HG03439 (cell line): ENCODE measurements at regions not wholly inside any gene's neighbourhood (a gene's known extent, or its start where the extent isn't known, plus 50 kb on each side); places are given as distances from the start of the nearest gene placed in this dataset.
"Not testable (repeated sequence)": the region's sequence is repeated elsewhere in the genome, so short reads cannot be mapped to it uniquely, and the experiment has no call there.

Source experiments
- ATAC-seq: cut with Tn5 transposase; IDR thresholded peaks from one replicate; pipeline ENCODE4 v1.9.1; 2021; ENCODE audit warnings: mild to moderate bottlenecking, moderate library complexity; ENCODE audit not compliant: unreplicated experiment

- no peak for ATAC-seq
Measured at GRCh38 chr16:65828296-65828695, 538.2 kb upstream of the CDH5 start.

- ATAC-seq = no peak
Measured at GRCh38 chr16:65827231-65827630, 539.3 kb upstream of the CDH5 start.

GRCh38 chr16:65825191-65825856 is 541.2 kb upstream of the CDH5 start:
- no peak for ATAC-seq

GRCh38 chr16:65822148-65822547 is 544.3 kb upstream of the CDH5 start:
- no peak for ATAC-seq

GRCh38 chr16:65819136-65819898 is 547.2 kb upstream of the CDH5 start:
- ATAC-seq = no peak

- ATAC-seq = no peak
Measured at GRCh38 chr16:65817799-65818198, 548.7 kb upstream of the CDH5 start.

- ATAC-seq = no peak
Measured at GRCh38 chr16:65817066-65817465, 549.4 kb upstream of the CDH5 start.

DNA sequence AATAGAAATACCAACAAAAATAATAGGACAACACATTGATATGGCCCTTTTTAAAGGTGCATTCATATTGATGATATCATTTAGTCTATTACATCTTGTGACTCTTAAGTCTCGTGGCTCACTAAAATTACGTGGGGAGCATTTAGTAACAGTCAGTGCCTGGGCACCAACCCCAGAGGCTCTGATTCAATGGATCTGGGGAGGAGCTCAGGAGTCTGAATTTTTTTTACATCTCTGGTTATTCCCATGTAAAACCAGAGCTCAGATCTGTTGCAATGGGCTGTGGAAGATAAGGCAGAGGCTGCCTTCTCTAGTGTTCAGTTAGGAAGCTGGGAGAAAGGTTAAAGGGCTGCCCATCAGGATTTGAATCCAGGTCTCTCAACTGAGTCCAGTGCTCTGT is 549.9 kb upstream of the CDH5 start:
- ATAC-seq = no peak

GRCh38 chr16:65815707-65816106 is 550.8 kb upstream of the CDH5 start:
- no peak for ATAC-seq

DNA sequence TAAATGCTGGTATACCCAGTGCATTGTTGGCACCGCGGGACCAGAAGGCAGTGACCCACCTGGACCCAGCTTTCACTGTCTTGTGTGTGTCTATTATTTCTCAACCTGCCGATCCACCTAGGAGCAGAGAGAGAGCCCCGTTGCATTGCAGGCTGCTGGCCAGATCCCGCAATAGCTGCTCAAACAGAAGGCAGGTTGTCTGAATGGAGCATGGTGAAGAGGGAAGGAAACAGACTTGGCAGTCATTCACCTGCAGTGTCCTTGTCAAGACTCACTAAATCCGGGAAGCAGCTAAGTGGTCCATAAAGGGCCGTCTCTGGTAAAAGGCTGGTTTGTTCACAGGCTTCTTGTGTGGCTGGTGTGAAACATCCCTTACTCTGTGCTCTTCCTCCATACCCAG is 552.6 kb upstream of the CDH5 start:
- ATAC-seq = not testable (repeated sequence)

DNA sequence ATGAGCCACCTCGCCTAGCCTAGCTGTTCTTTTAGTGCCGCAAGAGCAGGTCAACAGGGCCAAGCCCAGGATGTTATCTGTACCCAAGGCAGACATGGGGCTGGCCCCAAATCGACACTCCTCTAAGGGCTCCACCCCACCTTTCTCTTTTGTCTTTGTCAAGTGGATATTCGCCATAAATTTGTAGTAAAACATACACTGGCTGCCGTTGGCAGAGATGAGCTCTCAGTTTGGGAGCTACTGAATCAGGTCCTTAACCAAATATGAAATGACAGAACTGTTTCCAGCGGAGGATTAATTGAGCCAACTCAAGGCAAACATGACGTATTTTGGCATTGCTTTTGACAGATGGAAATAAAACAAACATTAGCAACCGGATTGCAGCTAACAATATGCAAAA is 556.9 kb upstream of the CDH5 start:
- ATAC-seq = no peak

DNA sequence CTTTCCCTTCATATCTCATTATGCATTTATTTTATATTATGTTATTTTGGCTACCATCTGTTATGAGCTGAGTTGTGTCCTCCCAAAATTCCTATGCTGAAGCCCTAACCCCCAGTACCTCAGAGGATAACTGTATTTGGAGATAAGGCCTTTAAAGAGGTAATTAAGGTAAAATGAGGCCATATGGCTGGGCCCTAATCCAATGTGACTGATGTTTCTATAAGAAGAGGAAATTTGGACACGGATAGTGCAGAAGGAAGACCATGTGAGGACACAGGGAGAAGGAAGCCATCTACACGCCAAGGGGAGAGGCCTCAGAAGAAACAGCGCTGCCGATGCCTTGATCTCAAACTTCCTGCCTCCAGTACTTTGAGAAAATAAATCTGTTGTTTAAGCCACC is 557.7 kb upstream of the CDH5 start:
- ATAC-seq = no peak

DNA sequence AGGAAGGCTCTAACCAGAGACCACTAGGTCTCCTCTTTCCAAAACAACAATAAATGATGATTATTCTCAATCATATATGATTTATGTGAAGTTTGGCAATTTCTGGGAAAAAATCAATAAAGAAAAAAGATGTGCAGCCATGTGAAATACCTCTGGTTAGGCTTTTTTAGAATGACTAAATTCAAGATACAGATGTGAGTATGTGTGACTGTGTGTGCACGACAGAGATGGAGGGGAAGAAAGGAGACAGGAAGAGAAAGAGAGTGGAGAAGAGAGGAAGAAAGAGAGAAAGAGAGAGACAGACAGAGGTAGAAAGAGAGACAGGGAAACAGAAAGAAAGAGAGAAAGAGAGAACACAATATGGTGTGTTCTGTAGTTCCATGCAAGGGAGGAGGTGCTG is 558.6 kb upstream of the CDH5 start:
- ATAC-seq = no peak

DNA sequence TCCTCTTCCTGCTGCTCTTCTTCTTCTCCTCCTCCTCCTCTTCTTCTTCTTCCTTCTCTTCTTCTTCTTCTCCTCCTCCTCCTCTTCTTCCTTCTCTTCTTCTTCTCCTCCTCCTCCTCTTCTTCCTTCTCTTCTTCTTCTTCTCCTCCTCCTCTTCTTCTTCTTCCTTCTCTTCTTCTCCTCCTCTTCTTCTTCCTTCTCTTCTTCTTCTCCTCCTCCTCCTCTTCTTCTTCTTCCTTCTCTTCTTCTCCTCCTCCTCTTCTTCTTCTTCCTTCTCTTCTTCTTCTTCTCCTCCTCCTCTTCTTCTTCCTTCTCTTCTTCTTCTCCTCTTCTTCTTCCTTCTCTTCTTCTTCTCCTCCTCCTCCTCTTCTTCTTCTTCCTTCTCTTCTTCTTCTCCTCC is 560.8 kb upstream of the CDH5 start:
- ATAC-seq = not testable (repeated sequence)

DNA sequence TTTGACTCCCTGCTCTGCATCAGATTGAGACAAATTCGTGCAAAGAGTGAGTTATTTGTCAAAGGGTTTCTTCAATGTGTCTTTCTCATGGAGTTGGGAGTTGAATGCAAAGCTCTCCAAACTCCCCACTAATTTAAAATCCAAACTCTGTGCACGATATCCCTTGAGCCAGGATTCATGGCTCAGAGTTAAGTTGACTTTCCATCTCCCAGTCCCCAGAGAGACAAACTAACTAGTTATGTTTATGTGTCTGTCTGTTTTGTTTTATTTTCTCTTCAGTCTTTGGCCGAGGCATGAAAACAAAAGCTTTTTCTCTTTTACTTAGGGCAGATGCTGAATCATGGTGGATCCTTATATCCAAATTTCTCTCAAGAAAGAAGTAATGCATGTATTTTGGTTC is 570.0 kb upstream of the CDH5 start:
- no peak for ATAC-seq

- no peak for ATAC-seq
Measured at GRCh38 chr16:65794973-65795372, 571.5 kb upstream of the CDH5 start.

DNA sequence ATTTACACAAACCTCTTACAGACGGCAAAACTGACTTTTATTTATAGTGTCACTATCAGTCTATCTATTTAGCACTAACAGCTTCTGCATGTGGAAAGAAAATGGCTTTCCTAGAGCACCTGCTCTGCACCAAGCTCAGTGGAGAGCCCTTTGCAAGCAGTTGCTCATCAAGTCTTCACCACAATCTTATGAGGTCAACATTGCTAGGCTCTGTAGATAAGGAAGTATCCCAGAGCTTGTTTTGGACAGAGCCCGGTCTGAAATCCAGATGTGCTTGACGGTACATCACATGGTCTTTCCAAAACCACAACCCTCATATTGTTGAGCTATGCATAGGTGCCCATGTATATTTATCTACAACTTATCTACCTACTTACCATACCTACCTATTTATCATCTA is 572.7 kb upstream of the CDH5 start:
- no peak for ATAC-seq

DNA sequence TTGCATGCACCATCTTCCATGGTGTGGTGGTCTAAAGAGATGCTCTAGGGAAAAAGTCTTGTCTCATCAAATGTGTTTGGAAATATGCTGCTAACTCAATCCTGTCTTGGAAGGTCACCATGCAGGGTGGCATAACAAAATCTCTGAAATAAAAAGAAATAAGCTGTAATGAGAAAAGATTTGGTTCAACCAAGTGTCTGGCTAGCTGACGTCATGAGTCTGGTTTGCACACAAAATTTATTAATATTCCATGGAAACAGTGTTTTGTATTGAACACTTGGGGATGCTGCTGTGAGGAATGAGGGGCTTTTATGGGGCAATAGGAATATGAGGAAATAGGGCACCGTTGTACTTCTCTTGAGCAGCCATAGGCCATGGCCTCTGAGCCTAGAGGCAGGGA is 575.7 kb upstream of the CDH5 start:
- no peak for ATAC-seq

- ATAC-seq = no peak
Measured at GRCh38 chr16:65789161-65789945, 577.1 kb upstream of the CDH5 start.

- ATAC-seq = no peak
Measured at GRCh38 chr16:65788434-65789140, 577.9 kb upstream of the CDH5 start.

DNA sequence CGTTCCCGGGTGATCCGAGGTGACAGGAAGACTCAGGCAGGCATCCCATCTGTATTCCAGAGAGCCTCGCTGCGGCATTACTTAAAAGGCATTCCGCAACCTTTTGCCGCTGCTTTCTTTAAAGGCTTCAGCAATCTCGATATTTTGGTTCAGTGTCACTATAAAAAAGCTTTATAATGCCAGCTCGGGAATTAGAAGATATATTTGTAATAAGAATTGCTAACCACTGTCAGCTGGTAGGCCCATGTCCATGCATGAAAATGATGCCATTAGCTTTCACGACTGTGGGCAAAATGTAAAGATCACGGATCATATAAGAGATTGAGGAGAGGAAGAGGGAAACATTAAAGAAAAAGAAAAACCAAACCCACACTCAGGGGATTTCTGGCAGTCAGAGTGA is 578.6 kb upstream of the CDH5 start:
- ATAC-seq = no peak
